CD4-positive, alpha-beta T cell treated with Interleukin-4 for 4 hours (primary cell): ENCODE measurements at regions not wholly inside any gene's neighbourhood (a gene's known extent, or its start where the extent isn't known, plus 50 kb on each side); places are given as distances from the start of the nearest gene placed in this dataset.
"Not testable (repeated sequence)": the region's sequence is repeated elsewhere in the genome, so short reads cannot be mapped to it uniquely, and the experiment has no call there.

ENCODE experiments used
- DNase-seq: peaks from one replicate; pipeline ENCODE4 v3.0.0-alpha.2; 2020

DNA sequence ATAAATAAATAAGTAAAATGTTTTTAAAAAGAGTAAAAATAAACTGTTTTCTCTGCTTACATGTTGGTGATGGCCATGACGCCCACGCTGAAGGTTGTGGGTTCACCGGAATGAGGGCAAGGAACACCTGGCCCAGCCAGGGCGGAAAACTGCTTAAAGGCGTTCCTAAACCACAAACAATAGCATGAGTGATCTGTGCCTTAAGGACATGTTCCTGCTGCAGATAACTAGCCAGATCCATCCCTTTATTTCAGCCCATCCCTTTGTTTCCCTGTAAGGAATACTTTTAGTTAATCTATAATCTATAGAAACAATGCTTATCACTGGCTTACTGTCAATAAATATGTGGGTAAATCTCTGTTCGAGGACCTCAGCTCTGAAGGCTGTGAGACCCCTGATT is 63.3 kb upstream of the CEP78 start:
- not testable (repeated sequence) for DNase-seq

DNA sequence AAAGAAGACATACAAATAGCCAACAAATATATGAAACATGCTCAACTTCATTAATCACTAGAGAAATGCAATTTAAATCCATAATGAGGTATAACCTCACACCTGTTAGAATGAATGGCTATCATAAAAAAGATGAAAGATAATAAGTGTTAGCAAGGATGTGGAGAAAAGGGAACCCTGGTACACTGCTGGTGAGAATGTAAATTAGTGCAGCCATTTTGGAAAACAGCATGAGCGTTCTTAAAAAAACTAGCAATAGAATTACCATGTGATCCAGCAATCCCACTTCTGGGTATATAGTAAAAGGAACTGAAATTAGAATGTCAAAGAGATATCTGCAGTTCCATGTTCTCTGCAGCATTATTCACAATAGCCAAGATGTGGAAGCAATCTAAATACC is 64.2 kb upstream of the CEP78 start:
- no peak for DNase-seq

DNA sequence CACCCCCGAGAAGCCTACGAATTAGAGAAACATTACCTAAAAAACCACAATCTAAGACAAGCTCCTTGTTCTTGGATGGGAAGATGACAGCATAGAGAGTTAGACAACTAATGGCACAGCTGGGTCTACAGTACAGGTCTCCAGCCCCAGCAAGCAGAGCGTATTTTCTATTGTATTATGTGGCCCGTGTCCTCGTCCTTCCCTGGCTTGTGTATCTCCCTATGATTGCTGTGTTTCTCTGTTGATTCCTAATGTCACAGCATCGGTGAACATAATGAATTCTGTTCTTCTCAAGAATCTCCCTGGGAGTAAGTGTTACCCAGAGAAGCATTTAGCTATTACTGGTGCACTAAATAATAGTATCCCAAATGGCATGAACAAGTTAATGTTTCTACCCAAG is 66.8 kb upstream of the CEP78 start:
- no peak for DNase-seq

DNA sequence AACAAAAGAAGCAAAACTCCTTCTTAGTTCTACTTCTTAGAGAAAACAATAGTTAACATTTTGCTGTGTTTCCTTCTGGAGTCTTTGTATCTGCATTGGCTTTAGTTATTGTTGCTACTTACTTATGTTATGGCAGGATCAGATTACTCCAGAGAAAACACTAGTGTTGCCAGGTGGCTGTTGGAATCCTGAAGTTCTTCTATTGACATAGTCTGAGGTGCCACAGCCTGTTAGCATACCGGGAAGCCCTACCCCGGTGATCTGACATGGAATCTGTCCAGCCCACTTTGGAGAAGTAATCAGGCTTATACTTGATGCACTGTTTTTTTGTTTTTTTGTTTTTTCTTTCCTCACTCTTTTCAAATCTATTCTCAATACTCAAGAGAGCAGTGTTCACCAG is 68.5 kb upstream of the CEP78 start:
- no peak for DNase-seq

DNA sequence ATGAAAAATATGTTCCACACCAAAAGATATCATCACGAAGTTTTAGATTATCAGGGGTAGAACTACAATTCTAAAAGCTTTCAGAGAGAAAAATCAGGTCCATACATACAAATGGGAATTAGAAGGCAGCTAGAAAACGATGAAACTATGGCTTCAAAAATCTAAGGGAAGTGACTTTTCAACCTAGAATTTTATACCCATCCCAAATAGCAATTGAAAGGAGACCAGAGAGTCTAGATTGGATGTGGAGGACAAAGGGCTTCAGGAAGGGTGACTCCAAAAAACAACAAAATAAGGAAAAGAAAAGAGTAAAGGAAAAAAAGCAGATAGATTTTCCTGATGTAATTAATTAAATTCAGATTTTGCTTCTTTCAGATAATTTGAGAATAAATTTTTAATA is 72.0 kb upstream of the CEP78 start:
- DNase-seq: no peak

DNA sequence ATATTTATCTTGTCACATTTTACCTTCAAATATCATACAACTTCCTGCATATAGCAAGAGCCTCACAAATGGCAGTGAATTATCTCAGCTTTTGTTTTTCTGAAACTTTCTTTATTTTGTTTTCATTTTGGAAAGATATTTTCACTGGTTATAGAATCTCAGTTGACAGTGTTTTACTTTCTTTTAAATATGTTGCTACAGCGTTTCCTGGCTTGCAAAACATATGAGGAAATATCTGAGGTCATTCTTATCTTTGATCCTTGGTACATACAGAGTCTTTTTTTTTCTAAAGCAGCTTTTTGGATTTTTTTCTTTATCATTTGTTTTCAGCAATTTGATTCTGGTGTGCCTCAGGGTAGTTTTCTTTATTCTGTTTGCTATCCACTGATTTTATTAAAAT is 77.6 kb upstream of the CEP78 start:
- DNase-seq: no peak

DNA sequence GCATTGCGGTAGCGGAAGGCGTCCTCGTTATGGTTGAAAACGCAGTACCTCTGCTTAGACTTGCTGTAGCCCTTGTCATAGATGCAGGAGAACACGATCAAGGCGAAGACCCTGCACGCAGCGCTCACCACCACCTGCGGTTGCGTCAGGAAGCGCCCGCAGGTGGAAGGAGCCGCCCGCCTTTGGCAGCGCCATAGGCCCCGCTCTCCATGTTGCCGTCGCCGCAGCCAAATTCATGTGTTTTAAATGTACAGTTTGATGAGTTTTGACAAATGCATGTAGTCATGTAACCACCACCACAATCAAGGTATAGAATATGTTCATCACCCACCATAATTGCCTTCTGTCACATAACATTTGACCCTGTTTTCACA is 84.9 kb upstream of the CEP78 start:
- no peak for DNase-seq

DNA sequence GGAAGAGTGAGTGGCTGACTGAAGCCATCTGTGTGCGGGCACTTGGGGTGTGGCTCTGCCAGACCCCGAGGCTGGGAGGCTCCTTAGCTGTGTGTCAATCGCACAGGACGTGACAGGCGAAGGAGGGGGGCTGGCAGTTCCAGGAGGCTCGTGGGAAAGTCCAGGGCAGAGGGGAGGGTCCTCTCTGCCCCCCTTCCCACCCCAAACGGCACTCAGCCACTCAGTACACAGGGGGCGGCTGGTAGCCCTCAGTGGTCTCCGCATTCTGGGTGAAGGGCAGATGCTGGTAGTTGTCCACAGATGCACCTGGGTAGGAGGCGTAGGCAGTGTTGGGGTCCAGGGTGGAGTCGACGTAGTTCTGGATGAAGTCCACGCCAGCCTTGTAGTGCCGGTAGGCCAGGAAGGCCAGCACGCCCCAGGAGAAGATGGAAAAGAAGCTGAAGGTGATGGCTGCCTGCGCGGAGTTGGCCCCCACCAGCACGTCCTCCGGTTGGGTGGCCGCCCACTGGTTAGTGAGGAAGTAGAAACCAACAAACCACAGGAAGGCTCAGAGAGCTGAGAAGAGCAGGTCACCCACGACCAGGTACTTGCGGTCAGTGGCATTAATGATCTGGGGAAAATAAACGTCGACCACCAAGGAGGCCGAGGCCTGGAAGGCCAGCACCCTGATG is 85.4 kb upstream of the CEP78 start:
- DNase-seq: no peak

DNA sequence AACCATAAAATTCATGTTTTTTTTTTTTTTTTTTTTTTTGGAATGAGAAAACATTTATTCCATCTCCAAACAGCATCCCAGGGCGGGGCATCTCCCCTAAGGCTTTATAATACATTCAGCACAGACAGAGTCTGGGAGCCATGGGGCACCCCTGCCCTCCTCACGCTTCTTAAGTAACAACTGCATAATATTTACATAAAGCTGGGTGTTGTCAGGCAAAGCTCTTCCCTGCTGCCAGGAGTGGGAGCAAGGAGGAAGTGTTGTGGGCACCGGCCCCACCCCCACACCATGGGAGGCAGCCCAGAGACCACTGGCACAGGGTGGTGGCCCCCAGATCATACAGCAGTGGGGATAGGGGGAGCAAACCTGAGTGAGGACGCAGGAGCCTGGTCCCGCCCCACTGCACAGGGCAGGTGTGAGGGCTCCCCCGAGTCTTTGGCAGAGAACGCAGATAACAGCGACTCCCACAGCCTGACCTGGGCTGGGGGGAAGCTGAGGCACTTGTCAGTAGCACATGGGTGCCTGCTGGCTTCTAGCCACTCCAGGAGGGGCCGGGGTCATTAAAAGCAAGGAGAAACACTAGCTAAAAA is 86.1 kb upstream of the CEP78 start:
- no peak for DNase-seq

DNA sequence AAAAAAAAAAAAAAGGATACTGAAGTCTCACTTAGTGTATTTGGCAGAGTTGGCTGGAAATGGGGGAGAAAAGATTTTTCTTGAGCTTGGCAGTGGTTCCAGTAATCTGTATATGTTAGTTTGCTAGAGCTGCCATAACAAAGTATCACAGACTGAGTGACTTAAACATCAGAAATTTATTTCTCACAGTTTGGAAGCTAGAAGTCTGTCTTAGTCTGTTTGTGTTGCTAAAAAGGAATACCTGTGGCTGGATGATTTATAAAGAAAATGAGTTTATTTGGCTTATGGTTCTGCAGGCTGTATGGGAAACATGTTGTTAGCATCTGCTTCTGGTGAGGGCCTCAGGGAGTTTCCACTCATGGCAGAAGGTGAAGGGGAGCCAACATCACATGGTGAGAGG is 89.6 kb upstream of the CEP78 start:
- DNase-seq: no peak

DNA sequence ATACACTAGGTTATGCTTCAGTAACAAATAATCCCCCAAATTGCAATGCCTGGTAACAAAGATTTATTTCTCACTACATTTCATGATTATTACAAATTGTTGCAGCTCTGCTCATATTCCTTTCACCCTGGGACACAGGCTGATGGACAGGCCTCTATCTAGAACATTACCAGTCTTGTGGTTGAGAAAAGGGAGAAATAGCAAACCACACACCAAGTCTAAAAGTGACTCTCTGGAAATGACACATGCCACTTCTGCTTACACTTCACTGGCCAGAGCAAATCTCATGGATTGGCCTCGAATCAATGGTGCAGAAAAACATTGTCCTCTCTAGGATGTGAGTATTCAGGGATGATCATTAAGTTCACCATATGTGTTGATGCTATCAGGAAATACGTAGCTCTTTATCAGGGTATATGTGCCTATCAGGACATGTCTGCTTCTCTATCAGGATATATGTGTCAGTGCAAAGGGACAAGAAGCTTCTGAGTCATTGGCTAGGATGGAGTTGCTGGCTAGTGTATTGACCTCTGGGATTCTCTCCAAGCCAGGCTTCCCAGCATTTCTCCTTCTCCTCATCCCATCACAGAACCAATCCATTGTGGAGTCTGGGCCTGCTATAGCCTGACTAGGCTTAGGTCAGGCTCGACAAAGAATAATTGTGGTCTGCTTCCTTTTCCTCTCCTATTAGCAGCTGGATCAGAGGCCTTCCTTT is 91.1 kb upstream of the CEP78 start:
- DNase-seq: no peak

DNA sequence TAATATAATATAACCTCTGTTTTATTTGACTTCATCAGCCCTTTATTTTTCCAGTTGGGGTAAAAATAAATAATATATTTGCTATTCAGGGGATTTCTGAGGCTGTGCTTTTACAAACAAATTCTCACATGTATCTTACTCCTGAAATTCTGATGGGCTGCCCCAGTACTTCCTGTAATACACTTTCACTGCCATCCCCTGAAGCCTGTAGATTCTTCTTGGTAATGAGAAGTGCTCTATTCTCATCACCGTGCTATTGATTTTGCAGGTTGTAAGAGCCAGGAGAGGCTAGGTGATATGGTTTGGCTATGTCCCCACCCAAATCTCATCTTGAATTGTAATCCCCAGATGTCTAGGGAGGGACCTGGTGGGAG is 91.9 kb upstream of the CEP78 start:
- DNase-seq: no peak

DNA sequence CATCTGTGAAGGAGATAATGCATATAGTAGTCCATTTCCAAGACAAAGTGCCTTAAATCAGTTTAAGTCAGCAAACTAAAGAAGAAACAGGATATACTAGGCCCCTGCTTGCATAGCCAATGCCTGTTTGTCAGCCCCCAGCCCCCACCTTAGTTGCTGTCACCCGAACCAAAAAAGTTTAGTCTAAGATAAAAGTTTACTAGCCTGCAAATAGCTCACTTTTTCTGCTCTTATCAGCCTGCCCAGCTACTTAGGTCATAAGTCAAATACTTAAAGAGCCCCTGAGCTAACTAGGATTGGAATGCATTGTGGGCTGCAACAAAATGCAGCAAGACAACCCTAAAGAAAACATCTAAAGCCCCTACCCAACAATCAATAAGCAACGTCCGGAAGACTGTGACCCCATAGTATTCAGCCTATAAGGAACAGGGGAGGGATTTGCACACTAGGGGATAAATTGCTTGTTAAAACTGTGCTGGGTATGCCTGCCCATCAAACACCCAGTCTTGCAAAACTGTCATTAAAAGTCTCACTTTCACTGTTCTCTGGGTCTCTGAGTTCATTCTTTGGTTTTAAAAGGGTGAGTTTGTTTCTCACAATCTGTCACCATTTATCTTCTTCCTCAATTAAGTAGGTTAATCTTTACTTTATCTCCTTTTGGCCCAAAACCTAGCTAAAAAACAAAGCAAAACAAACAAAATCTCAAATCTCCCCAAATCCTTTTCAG is 92.4 kb upstream of the CEP78 start:
- no peak for DNase-seq

DNA sequence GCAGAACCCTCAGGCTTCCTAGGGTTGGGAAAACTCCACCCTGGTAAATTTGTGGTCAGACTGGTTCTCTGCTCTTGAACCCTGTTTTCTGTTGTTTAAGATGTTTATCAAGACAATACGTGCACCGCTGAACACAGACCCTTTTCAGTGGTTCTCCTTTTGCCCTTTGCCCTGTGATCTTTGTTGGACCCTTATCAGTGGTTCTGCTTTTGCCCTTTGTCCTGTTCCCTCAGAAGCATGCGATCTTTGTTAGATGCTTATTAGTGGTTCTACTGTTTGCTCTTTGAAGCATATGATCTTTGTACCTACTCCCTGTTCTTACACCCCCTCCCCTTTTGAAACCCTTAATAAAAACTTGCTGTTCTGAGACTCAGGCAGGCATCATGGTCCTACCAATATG is 93.6 kb upstream of the CEP78 start:
- DNase-seq: not testable (repeated sequence)

DNA sequence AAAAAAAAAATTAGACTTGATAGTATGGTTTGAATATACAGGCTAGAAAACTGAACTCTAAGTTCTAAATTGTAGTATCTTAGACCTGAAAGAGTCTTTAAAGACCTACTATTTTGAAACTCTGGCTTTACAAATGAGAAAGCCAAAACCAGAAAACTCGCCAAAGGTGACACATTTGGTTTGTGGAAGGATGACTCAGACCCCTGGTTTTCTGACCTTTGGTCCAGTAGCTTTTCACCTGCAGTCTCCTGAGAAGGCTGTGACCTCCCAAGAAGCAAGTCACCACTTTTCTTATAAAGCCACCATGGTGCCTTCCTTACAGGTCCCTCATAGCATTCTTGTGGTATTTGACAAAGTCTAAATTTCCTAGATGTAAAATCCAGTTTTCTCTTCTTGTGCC is 102.1 kb upstream of the CEP78 start:
- peak; percentile 13 for DNase-seq

DNA sequence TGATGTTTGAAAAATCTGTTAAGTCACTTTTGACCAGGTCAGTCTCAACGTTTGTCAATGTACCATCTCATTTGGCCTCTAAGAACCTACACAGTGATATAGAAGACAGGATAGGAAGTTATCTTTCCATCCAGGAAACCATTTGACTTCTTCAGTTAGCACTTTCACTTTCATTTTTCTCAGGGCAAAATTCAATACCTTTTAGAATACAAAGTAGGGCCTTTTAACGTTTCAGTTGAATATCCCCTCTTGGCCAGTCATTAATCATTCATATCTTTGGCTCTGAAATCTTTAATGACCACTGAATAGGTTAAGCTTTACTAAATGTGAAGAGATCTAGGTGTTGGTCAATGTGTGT is 101.1 kb upstream of the GNAQ start:
- peak; percentile 40 for DNase-seq

DNA sequence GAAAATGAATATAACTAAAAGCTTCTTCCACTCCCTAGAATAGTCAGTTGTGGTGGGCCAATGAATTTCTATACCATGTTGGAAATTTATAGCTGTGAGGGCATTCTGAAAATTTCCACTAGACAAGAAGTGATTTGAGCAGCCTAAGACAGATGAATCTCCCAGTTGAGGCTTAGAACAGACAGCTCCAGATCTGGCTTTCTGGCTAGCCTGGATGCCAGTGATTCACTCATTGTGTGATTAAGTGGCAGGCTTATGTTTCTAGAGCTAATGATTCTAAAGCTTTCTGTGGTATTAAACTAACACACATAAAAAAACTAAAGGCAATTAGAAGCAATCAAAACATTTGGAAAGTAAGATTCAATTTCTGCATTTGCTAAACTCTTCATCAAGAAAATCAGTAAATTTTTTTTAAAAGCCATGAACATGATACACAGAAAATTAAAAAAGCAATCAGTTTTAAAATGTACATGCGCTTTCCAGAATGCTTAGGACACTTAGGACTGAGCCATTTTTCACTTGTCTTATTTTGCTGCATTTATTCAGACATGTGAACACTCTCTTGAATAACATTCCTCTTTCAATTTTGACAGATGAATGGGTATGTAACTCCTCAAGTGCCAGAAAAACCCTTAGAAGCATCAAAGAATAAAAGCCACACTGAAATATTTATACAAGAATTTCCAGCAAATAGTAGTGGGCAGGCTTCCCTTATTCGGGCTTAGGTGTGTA is 100.5 kb upstream of the GNAQ start:
- no peak for DNase-seq

DNA sequence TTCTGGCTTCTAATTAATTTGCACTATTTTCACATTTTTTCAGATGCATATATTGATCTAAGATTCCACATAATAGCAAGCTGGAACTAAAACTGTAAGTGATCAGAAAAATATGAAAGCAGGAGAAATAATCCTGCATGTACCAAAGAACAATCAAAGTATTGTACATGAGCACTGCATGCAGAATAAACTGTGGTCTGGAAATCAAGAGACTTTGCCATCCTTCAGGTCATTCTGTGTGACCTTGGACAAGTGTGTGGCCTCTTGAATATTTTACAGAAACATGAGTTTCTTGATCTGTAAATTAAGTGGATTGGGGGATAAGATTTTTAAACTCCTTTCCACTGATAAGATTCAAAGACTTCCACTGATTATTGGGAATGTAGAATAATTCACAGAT is 99.2 kb upstream of the GNAQ start:
- no peak for DNase-seq

DNA sequence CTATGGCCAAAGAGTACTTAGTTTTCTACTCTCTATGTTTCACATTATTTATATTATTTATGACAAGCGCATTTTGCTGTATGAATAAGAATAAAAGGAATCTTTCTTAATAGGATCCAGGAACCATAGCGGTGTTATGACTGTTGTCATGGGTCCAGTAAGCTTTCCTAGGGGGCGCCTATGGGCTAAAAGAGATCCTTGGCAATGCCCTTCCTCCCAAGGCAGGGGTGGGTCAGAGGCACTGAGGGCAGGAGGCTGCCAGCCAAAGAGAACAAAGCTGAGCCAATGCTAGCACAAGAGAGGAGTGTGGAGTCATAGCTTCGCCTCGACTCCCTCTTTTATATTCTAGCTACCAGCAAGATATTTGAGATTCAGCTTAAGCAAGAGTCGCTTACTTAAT is 98.4 kb upstream of the GNAQ start:
- DNase-seq: no peak

DNA sequence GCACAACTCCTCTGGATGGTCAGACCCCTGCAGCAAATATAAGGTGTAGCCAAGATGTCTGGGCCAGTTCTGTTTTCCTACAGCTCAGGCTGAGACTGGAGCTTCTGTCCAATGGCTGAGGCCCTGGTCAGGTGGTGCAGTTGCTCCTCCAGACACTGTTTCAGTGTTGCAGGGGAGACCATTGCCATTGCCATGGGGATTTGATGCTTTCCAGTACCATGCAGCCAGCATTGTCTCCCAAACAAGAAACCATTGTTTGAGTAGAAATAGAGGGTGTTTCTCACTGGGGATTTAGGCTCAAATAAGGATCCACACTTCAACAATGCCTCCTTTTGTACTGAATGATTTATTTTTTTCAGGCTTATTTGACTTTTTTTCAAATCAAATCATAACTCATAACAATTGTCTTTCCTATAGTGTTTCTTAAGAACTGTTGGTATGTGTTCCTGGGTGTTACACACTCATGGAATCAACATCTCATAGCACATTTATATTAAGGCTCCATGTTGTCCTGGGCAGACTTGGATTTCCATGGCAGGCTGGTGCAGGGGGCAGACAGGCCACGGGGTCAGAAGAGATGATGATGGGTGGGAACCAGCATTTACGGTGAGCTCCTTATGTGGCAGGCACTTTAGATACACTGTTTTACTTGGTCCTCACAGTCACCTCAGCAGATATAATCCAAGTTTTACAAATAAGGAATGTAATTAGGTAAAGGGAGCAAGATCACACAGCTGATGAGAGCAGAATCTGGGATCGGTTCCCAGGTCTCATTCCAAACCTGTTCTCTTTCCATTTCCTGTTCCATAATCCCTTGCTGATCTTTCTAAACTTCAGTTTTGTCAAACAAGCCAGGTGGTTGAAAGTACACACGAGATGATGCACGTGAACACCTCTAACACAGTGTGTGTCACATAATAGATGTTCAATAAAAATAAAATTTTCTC is 95.9 kb upstream of the GNAQ start:
- DNase-seq: no peak

DNA sequence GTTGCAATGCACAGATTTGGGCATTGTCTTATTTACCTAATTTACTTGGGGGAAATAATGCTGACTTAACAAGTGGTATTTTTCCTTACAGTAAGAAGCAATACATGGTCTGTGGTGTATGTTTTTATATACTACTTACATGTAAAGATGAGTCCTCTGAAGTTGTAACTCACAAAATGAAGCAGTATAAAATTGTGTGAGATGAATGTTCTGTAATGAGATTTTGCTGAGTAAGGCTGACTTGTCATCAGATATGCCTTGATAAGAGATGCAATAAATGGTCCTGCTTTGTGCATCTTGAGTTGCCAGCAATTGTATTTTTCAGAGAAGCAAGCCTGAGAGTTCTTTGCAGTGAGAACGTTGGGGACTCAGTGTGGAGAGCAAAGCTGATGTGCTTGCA is 92.2 kb upstream of the GNAQ start:
- no peak for DNase-seq

DNA sequence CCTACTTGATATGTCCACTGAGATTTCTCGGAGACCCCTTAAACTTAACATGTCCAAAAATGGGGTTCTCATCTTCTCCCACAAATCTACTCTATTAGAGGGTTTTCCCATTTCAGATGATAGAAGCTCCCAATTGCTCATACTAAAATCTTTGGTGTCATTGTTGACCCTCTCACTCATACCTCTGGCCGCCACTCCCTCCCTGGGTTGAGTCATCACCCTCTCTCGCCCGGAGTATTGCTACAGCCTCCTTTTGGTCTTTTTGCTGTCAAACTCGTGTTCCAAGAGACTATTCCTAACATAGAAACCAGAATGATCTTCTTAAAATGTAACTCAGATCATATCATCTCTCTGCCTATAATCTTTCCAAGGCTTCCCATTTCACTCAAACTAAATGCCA is 91.0 kb upstream of the GNAQ start:
- DNase-seq: no peak
